ENCODE measurements at regions not wholly inside any gene's neighbourhood (a gene's known extent, or its start where the extent isn't known, plus 50 kb on each side); places are given as distances from the start of the nearest gene placed in this dataset.

DNA sequence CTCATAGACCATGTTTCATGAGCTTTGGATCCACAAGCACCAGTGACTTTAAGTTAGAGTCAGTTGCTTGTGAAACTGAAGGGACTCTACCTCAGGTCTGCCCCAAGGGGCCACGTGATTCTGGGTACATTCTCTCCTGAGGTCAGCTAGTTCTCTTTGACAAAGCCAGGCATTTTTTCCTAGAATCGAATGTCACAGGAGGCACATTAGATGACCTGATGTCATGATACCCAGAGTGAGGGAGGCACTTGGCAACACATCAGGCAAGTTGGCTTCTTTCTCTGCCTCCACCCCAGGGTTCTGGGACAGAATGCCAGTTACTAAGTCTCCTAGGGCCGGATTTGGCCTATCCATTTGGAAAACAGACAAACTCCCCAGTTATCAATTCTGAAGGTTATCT, 93.0 kb downstream of the APIP start (continued):
- no peak for TF ChIP-seq ASH2L (IDR thresholded peaks at IDR 0.05; ENCODE audit: insufficient read length, low read depth, low read length)
- TF ChIP-seq ZNF775 (CRISPR knock-in tag; IDR thresholded peaks at IDR 0.05; ENCODE audit: borderline replicate concordance): no peak
- no peak for TF ChIP-seq PHF21A (CRISPR knock-in tag; IDR thresholded peaks at IDR 0.05)
- TF ChIP-seq, protein P1, sequence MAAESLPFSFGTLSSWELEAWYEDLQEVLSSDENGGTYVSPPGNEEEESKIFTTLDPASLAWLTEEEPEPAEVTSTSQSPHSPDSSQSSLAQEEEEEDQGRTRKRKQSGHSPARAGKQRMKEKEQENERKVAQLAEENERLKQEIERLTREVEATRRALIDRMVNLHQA (CRISPR knock-in tag; IDR thresholded peaks at IDR 0.05): no peak
- TF ChIP-seq, protein P2, sequence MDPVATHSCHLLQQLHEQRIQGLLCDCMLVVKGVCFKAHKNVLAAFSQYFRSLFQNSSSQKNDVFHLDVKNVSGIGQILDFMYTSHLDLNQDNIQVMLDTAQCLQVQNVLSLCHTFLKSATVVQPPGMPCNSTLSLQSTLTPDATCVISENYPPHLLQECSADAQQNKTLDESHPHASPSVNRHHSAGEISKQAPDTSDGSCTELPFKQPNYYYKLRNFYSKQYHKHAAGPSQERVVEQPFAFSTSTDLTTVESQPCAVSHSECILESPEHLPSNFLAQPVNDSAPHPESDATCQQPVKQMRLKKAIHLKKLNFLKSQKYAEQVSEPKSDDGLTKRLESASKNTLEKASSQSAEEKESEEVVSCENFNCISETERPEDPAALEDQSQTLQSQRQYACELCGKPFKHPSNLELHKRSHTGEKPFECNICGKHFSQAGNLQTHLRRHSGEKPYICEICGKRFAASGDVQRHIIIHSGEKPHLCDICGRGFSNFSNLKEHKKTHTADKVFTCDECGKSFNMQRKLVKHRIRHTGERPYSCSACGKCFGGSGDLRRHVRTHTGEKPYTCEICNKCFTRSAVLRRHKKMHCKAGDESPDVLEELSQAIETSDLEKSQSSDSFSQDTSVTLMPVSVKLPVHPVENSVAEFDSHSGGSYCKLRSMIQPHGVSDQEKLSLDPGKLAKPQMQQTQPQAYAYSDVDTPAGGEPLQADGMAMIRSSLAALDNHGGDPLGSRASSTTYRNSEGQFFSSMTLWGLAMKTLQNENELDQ (CRISPR knock-in tag; IDR thresholded peaks at IDR 0.05; ENCODE audit: borderline replicate concordance): no peak

DNA sequence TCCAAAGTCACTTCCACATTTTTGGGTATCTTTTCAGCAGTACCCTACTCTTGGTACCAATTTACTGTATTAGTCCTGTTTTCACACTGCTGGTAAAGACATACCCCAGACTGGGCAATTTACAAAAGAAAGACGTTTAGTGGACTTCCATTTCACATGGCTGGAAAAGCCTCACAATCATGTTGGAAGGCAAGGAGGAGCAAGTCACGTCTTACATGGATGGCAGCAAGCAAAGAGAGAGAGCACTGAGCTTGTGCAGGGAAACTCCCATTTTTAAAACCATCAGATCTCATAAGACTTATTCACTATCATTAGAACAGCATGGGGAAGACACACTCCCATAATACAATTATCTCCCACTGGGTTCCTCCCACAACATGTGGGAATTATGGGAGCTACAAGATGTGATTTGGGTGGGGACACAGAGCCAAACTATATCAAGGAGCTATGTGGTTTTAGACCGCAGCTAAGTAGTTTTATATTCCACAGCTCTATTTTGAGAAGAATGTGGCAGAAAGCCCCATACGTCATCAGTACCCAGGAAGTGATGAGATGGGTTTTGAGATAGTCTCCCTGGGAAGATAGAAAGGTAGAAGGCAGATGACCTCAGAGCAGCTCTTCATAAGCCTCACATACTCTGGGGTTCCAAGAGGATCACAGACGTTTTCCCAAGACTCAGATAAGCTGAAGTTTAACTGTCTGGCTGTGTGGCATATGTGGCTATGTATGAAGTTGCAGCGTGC, 96.3 kb downstream of the APIP start:
- Histone ChIP-seq H3K9ac (ENCODE audit: insufficient read depth, low read depth, low read length) (no peak overlapping the region), H3K79me2 (ENCODE audit: insufficient read depth, low read length) (no peaks in the 10 kb centered on the region), H3K36me3 (replicated peaks in 1 of 2; ENCODE audit: control insufficient read depth in 1 of 2, insufficient read depth in 2 of 2, low read length in 2 of 2) (no peaks in the 10 kb centered on the region), H3K4me3 (replicated peaks in 1 of 3; ENCODE audit: insufficient read depth in 1 of 3, low read depth in 2 of 3, low read length in 3 of 3) (no peak overlapping the region), H3K27ac (ENCODE audit: extremely low read length, insufficient read depth, low read length) (no peak overlapping the region), H3K4me1 (ENCODE audit: insufficient read depth, low read length) (peaks cover 41% of the 10 kb centered on the region), H3K9me3 (ENCODE audit: low read length) (no peaks in the 10 kb centered on the region), H3K27me3 (ENCODE audit: control insufficient read depth in 1 of 2, insufficient read depth in 2 of 2, low read length in 2 of 2) (no peaks in the 10 kb centered on the region), H2AFZ (ENCODE audit: low read length) (no peak overlapping the region), H4K20me1 (ENCODE audit: insufficient read depth, low read length) (no peaks in the 10 kb centered on the region), H3K4me2 (ENCODE audit: low read depth, low read length) (no peak overlapping the region)
- ChIA-PET CTCF (ENCODE audit: low intra/inter-chr PET ratio, low total read pairs) (no interaction called here), POLR2A (interaction anchor here (0.9 kb wide), 1 partner anchor 219 kb away, joined by 3 read pairs; no protein-coding TSS in a partner anchor)
- DNase-seq (ENCODE audit: low spot score) (no peak), ATAC-seq (no peak), FAIRE-seq (no peak)
- in situ Hi-C loops (cut with HindIII; ENCODE audit: extremely low pct_ligation_motif_present, low pct_unique_long_range_greater_than_20kb) (no loop called here), intact Hi-C loops (cut with micrococcal nuclease; ENCODE audit: unreplicated experiment) (no loop called here)
- BruUV-seq (replicated peaks): no TSS peak
- 88% methylated on average over 6 of the region's 6 CpGs for WGBS (ENCODE audit: low lambda C conversion rate)
- TF ChIP-seq YEATS4 (CRISPR knock-in tag; IDR thresholded peaks at IDR 0.05; ENCODE audit: borderline replicate concordance): no peak
- no peak for TF ChIP-seq HIVEP1 (CRISPR knock-in tag; IDR thresholded peaks at IDR 0.05)
- TF ChIP-seq ISL2 (CRISPR knock-in tag; IDR thresholded peaks at IDR 0.05): no peak
- no peak for TF ChIP-seq HNF4G (IDR thresholded peaks at IDR 0.05; ENCODE audit: borderline replicate concordance, low read depth, low read length)
- TF ChIP-seq HNF4G (CRISPR knock-in tag; IDR thresholded peaks at IDR 0.05; ENCODE audit: borderline replicate concordance, low read depth): no peak
- no peak for TF ChIP-seq MEIS2 (CRISPR knock-in tag; IDR thresholded peaks at IDR 0.05)
- TF ChIP-seq NCOA2 (CRISPR knock-in tag; IDR thresholded peaks at IDR 0.05): no peak
- no peak for TF ChIP-seq ATF7-NPFF (CRISPR knock-in tag; IDR thresholded peaks at IDR 0.05; ENCODE audit: low read depth)
- TF ChIP-seq, protein P3, sequence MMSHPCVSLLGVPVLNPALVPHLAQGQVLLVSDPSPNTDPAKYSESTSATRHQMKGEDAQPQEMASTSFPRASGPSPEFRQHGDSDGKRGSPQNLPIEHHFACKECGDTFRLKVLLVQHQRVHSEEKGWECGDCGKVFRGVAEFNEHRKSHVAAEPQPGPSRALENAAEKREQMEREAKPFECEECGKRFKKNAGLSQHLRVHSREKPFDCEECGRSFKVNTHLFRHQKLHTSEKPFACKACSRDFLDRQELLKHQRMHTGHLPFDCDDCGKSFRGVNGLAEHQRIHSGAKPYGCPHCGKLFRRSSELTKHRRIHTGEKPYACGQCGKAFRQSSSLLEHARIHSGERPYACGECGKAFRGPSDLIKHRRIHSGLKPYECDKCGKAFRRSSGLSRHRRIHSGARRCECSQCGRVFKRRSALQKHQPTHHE (CRISPR knock-in tag; IDR thresholded peaks at IDR 0.05; ENCODE audit: borderline replicate concordance): no peak
- TF ChIP-seq ZNF274 (CRISPR knock-in tag; IDR thresholded peaks at IDR 0.05): no peak
- TF ChIP-seq, protein P4, sequence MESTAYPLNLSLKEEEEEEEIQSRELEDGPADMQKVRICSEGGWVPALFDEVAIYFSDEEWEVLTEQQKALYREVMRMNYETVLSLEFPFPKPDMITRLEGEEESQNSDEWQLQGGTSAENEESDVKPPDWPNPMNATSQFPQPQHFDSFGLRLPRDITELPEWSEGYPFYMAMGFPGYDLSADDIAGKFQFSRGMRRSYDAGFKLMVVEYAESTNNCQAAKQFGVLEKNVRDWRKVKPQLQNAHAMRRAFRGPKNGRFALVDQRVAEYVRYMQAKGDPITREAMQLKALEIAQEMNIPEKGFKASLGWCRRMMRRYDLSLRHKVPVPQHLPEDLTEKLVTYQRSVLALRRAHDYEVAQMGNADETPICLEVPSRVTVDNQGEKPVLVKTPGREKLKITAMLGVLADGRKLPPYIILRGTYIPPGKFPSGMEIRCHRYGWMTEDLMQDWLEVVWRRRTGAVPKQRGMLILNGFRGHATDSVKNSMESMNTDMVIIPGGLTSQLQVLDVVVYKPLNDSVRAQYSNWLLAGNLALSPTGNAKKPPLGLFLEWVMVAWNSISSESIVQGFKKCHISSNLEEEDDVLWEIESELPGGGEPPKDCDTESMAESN (CRISPR knock-in tag; conservative IDR thresholded peaks at IDR 0.05): no peak
